Left ventricle myocardium inferior (tissue), 1 donor: ENCODE measurements at regions not wholly inside any gene's neighbourhood (a gene's known extent, or its start where the extent isn't known, plus 50 kb on each side); places are given as distances from the start of the nearest gene placed in this dataset.

Source experiments
- DNase-seq: peaks from one replicate; pipeline ENCODE4 v3.0.0-alpha.2; 2020
- H3K27ac ChIP-seq: fragments of 200-600 bp; replicated peaks from 2 replicates; pipeline ENCODE4 v1.8.0; 2021
- H3K27me3 ChIP-seq: fragments of 200-600 bp; 2 replicates; pipeline ENCODE4 v1.8.0; 2021; ENCODE audit warnings: low read depth
- H3K36me3 ChIP-seq: fragments of 200-600 bp; 2 replicates; pipeline ENCODE4 v1.8.0; 2021
- H3K4me1 ChIP-seq: fragments of 200-600 bp; 2 replicates; pipeline ENCODE4 v1.8.0; 2021
- H3K4me3 ChIP-seq: fragments of 200-600 bp; 2 replicates; pipeline ENCODE4 v1.8.0; 2021; ENCODE audit warnings: mild to moderate bottlenecking, moderate library complexity
- H3K9me3 ChIP-seq: fragments of 200-600 bp; replicated peaks from 2 replicates; pipeline ENCODE4 v1.8.0; 2021
- CTCF ChIP-seq: fragments of 200-600 bp; IDR thresholded peaks from 2 replicates; pipeline ENCODE4 v1.8.0; 2021; ENCODE audit warnings: antibody characterized with exemption, mild to moderate bottlenecking, borderline replicate concordance
- intact Hi-C: fragments of 100-400 bp; cut with micrococcal nuclease; formaldehyde crosslinking; loops from one replicate; pipeline ENCODE4 v1.11.0; 2022
- donor health status: DM: no; HTN: yes; CAD: no; lungs with severe emphysema.

GRCh38 chr10:28743576-28743975 is 66.3 kb downstream of the BAMBI start:
- H3K4me3 ChIP-seq: no peak overlapping the region
- no peak for TF ChIP-seq CTCF
- no peaks in the 10 kb centered on the region for H3K36me3 ChIP-seq
- DNase-seq: no peak
- no peaks in the 10 kb centered on the region for H3K4me1 ChIP-seq
- H3K27me3 ChIP-seq: peaks cover 16% of the 10 kb centered on the region
- H3K27ac ChIP-seq: no peak overlapping the region
- intact Hi-C loops: no loop called here
- H3K9me3 ChIP-seq: peaks cover 20% of the 10 kb centered on the region

GRCh38 chr10:28744069-28744768 is 66.9 kb downstream of the BAMBI start:
- H3K36me3 ChIP-seq: no peaks in the 10 kb centered on the region
- no peak overlapping the region for H3K27ac ChIP-seq
- intact Hi-C loops: no loop called here
- no peak for TF ChIP-seq CTCF
- peaks cover 11% of the 10 kb centered on the region for H3K27me3 ChIP-seq
- H3K4me3 ChIP-seq: no peak overlapping the region
- no peak for DNase-seq
- H3K9me3 ChIP-seq: peaks cover 22% of the 10 kb centered on the region
- H3K4me1 ChIP-seq: no peaks in the 10 kb centered on the region

- H3K27ac ChIP-seq: no peak overlapping the region
- intact Hi-C loops: no loop called here
- H3K4me3 ChIP-seq: no peak overlapping the region
- no peak for TF ChIP-seq CTCF
- H3K36me3 ChIP-seq: no peaks in the 10 kb centered on the region
- peaks cover 8% of the 10 kb centered on the region for H3K9me3 ChIP-seq
- no peaks in the 10 kb centered on the region for H3K27me3 ChIP-seq
- no peak for DNase-seq
- H3K4me1 ChIP-seq: no peaks in the 10 kb centered on the region
These were observed 77.8 kb downstream of the BAMBI start for GRCh38 chr10:28754930-28755718.

- H3K27ac ChIP-seq: no peak overlapping the region
- no peaks in the 10 kb centered on the region for H3K9me3 ChIP-seq
- no peaks in the 10 kb centered on the region for H3K27me3 ChIP-seq
- H3K36me3 ChIP-seq: no peaks in the 10 kb centered on the region
- H3K4me1 ChIP-seq: no peaks in the 10 kb centered on the region
- H3K4me3 ChIP-seq: no peak overlapping the region
- TF ChIP-seq CTCF: no peak
- no peak for DNase-seq
- intact Hi-C loops: no loop called here
These were observed 83.9 kb downstream of the BAMBI start for GRCh38 chr10:28761084-28761846.

- DNase-seq: no peak
- no peaks in the 10 kb centered on the region for H3K4me1 ChIP-seq
- H3K27me3 ChIP-seq: no peaks in the 10 kb centered on the region
- H3K9me3 ChIP-seq: no peaks in the 10 kb centered on the region
- no peak overlapping the region for H3K4me3 ChIP-seq
- H3K36me3 ChIP-seq: no peaks in the 10 kb centered on the region
- no peak overlapping the region for H3K27ac ChIP-seq
- intact Hi-C loops: no loop called here
- no peak for TF ChIP-seq CTCF
These were observed 86.3 kb downstream of the BAMBI start for GRCh38 chr10:28763471-28764170.
